ENCODE measurements at regions not wholly inside any gene's neighbourhood (a gene's known extent, or its start where the extent isn't known, plus 50 kb on each side); places are given as distances from the start of the nearest gene placed in this dataset.

GRCh38 chr4:22903913-22904312 is 211.2 kb downstream of the GBA3 start:
- TF ChIP-seq, protein P1, sequence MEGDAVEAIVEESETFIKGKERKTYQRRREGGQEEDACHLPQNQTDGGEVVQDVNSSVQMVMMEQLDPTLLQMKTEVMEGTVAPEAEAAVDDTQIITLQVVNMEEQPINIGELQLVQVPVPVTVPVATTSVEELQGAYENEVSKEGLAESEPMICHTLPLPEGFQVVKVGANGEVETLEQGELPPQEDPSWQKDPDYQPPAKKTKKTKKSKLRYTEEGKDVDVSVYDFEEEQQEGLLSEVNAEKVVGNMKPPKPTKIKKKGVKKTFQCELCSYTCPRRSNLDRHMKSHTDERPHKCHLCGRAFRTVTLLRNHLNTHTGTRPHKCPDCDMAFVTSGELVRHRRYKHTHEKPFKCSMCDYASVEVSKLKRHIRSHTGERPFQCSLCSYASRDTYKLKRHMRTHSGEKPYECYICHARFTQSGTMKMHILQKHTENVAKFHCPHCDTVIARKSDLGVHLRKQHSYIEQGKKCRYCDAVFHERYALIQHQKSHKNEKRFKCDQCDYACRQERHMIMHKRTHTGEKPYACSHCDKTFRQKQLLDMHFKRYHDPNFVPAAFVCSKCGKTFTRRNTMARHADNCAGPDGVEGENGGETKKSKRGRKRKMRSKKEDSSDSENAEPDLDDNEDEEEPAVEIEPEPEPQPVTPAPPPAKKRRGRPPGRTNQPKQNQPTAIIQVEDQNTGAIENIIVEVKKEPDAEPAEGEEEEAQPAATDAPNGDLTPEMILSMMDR (conservative IDR thresholded peaks at IDR 0.05; ENCODE audit: low read depth, low read length) = no peak
- TF ChIP-seq EZH2 (IDR thresholded peaks at IDR 0.05; ENCODE audit: low read length, unreplicated experiment) = no peak
- no peak for TF ChIP-seq EZH2phosphoT487 (IDR thresholded peaks at IDR 0.05; ENCODE audit: borderline replicate concordance, low read length)

Measured in PC-3 (cell line).